Body of pancreas (tissue), 4 donors: ENCODE measurements at regions not wholly inside any gene's neighbourhood (a gene's known extent, or its start where the extent isn't known, plus 50 kb on each side); places are given as distances from the start of the nearest gene placed in this dataset.

Experiments used
- CTCF ChIP-seq, 7 experiments: fragments of 450-650 bp in 4 of 7; fragments of 200-600 bp in 3 of 7; sonication (generic) in 3 of 7; IDR thresholded peaks; one replicate each; pipeline ENCODE4 v1.5.1; 2016 to 2019; ENCODE audit warnings: antibody characterized with exemption in 7 of 7
- POLR2A ChIP-seq, 3 donors: fragments of 450-650 bp; IDR thresholded peaks; one replicate each; pipeline ENCODE4 v1.6.1; 2016; ENCODE audit warnings: antibody characterized with exemption in 3 of 3, mild to moderate bottlenecking in 2 of 3

GRCh38 chr5:141793881-141794280 is 84.3 kb downstream of the PCDH1 start:
- TF ChIP-seq CTCF (IDR thresholded peaks at IDR 0.05) (no peak), POLR2A (IDR thresholded peaks at IDR 0.05) (no peak)
